Small intestine (tissue), 7 donors: ENCODE measurements at regions not wholly inside any gene's neighbourhood (a gene's known extent, or its start where the extent isn't known, plus 50 kb on each side); places are given as distances from the start of the nearest gene placed in this dataset.

Source experiments
- DNase-seq, 2 donors: peaks; one replicate each; pipeline versions ENCODE4 v3.0.0 to v3.0.0-alpha.2; 2013
- FAIRE-seq: peaks from 2 replicates; lab custom pipeline; 2012; peaks lifted over from hg19 to GRCh38; lab: Jason Lieb, UNC
- H3K27ac ChIP-seq, 3 donors: one replicate each; pipeline ENCODE4 v1.5.1; 2013; ENCODE audit warnings: low read length in 2 of 3, mild to moderate bottlenecking in 2 of 3, control low read depth in 1 of 3, inconsistent platforms in 1 of 3, low read depth in 1 of 3, moderate library complexity in 1 of 3
- H3K27me3 ChIP-seq, 3 donors: one replicate each; pipeline ENCODE4 v1.6.1; 2013; ENCODE audit warnings: low read length in 3 of 3, inconsistent platforms in 1 of 3; ENCODE audit not compliant: control insufficient read depth in 3 of 3, insufficient read depth in 3 of 3
- H3K36me3 ChIP-seq, 3 donors: one replicate each; pipeline ENCODE4 v1.6.1; 2013; ENCODE audit warnings: low read length in 3 of 3, inconsistent platforms in 1 of 3, low read depth in 1 of 3, mild to moderate bottlenecking in 1 of 3, moderate library complexity in 1 of 3; ENCODE audit not compliant: control insufficient read depth in 3 of 3, insufficient read depth in 2 of 3
- H3K4me1 ChIP-seq, 3 donors: one replicate each; pipeline ENCODE4 v1.6.1; 2013; ENCODE audit warnings: low read length in 2 of 3, inconsistent platforms in 1 of 3, low read depth in 1 of 3, mild to moderate bottlenecking in 1 of 3, moderate library complexity in 1 of 3; ENCODE audit not compliant: control insufficient read depth in 3 of 3, insufficient read depth in 2 of 3
- H3K4me3 ChIP-seq, 3 donors: one replicate each; pipeline ENCODE4 v1.5.1; 2013; ENCODE audit warnings: low read length in 3 of 3, control low read depth in 1 of 3, inconsistent platforms in 1 of 3, low read depth in 1 of 3, mild to moderate bottlenecking in 1 of 3, moderate library complexity in 1 of 3
- H3K9me3 ChIP-seq, 2 donors: one replicate each; pipeline ENCODE4 v1.6.1; 2013; ENCODE audit warnings: low read depth in 1 of 2, low read length in 1 of 2; ENCODE audit not compliant: control insufficient read depth in 2 of 2, insufficient read depth in 1 of 2
- WGBS, 3 donors: extraction: QIAGEN DNeasy Blood & Tissue Kit; methylation state at CpG; one replicate each; pipeline ENCODE4 v1.1.7; 2013; 5-methylcytosine and 5-hydroxymethylcytosine counted together
- donor health status: healthy with polysubstance abuse.
- donor health status: control.
- donor health status: control.
- donor health status: Bipolar disorder and iron deficiency.
- donor health status: healthy.

GRCh38 chr6:153840039-153840850 is 198.8 kb upstream of the OPRM1 start:
- H3K27ac ChIP-seq: no peak overlapping the region
- FAIRE-seq (no peak), DNase-seq (no peak)
- H3K4me1 ChIP-seq: no peaks in the 10 kb centered on the region
- no peaks in the 10 kb centered on the region for H3K9me3 ChIP-seq
- H3K36me3 ChIP-seq: no peaks in the 10 kb centered on the region
- H3K27me3 ChIP-seq: no peaks in the 10 kb centered on the region
- 30 to 34% (median 33%) methylated on average over 3 of the region's 3 CpGs for WGBS, 3 donors
- H3K4me3 ChIP-seq: no peak overlapping the region

- DNase-seq: no peak
- no peak for FAIRE-seq
- Histone ChIP-seq H3K4me3 (no peak overlapping the region), H3K36me3 (no peaks in the 10 kb centered on the region), H3K27me3 (no peaks in the 10 kb centered on the region), H3K27ac (no peak overlapping the region), H3K4me1 (peaks cover 0 to 6% (median 0%) of the 10 kb centered on the region in 3 donors), H3K9me3 (no peaks in the 10 kb centered on the region)
- WGBS, 3 donors: 84 to 95% (median 92%) methylated on average over 9 of the region's 9 CpGs
These were observed 206.5 kb upstream of the OPRM1 start for GRCh38 chr6:153832543-153832942.

- no peak overlapping the region for H3K4me3 ChIP-seq
- 66 to 70% (median 67%) methylated on average over 5 of the region's 5 CpGs for WGBS, 3 donors
- no peaks in the 10 kb centered on the region for H3K9me3 ChIP-seq
- no peaks in the 10 kb centered on the region for H3K36me3 ChIP-seq
- no peak overlapping the region for H3K27ac ChIP-seq
- FAIRE-seq (no peak), DNase-seq (peak in 1 of 2 donors; percentile 24)
- H3K27me3 ChIP-seq: no peaks in the 10 kb centered on the region
- peaks cover 0 to 6% (median 0%) of the 10 kb centered on the region in 3 donors for H3K4me1 ChIP-seq
These were observed 207.5 kb upstream of the OPRM1 start for GRCh38 chr6:153831350-153832078.

- Histone ChIP-seq H3K4me1 (peaks cover 0 to 7% (median 3%) of the 10 kb centered on the region in 3 donors), H3K4me3 (no peak overlapping the region), H3K9me3 (peaks cover 0 to 24% of the 10 kb centered on the region in 2 donors), H3K27me3 (no peaks in the 10 kb centered on the region), H3K36me3 (no peaks in the 10 kb centered on the region), H3K27ac (no peak overlapping the region)
- 84 to 89% (median 85%) methylated on average over 3 of the region's 3 CpGs for WGBS, 3 donors
- no peak for DNase-seq
- FAIRE-seq: no peak
These were observed 221.9 kb upstream of the OPRM1 start for GRCh38 chr6:153817173-153817572.

- Histone ChIP-seq H3K4me1 (peaks cover 0 to 7% (median 3%) of the 10 kb centered on the region in 3 donors), H3K27me3 (no peaks in the 10 kb centered on the region), H3K27ac (peak overlapping the region in 1 of 3 donors; percentile 25), H3K36me3 (no peaks in the 10 kb centered on the region), H3K4me3 (no peak overlapping the region), H3K9me3 (peaks cover 0 to 27% of the 10 kb centered on the region in 2 donors)
- peak; percentile 81 to 92 for DNase-seq
- peak; percentile 39 for FAIRE-seq
- 10 to 39% (median 27%) methylated on average over 3 of the region's 3 CpGs for WGBS, 3 donors
These were observed 222.7 kb upstream of the OPRM1 start for GRCh38 chr6:153816366-153816765.

- FAIRE-seq (no peak), DNase-seq (no peak)
- Histone ChIP-seq H3K27ac (no peak overlapping the region), H3K27me3 (no peaks in the 10 kb centered on the region), H3K4me1 (peaks cover 0 to 7% (median 3%) of the 10 kb centered on the region in 3 donors), H3K9me3 (peaks cover 0 to 27% of the 10 kb centered on the region in 2 donors), H3K4me3 (no peak overlapping the region), H3K36me3 (no peaks in the 10 kb centered on the region)
- 35 to 83% (median 65%) methylated on average over 1 of the region's 1 CpG for WGBS, 3 donors
These were observed 224.9 kb upstream of the OPRM1 start for GRCh38 chr6:153814136-153814535.

- Histone ChIP-seq H3K9me3 (no peaks in the 10 kb centered on the region), H3K4me3 (no peak overlapping the region), H3K27me3 (no peaks in the 10 kb centered on the region), H3K27ac (no peak overlapping the region), H3K4me1 (peaks cover 0 to 1% (median 0%) of the 10 kb centered on the region in 3 donors), H3K36me3 (no peaks in the 10 kb centered on the region)
- 66 to 69% (median 68%) methylated on average over 5 of the region's 5 CpGs for WGBS, 3 donors
- DNase-seq (no peak), FAIRE-seq (no peak)
These were observed 234.2 kb upstream of the OPRM1 start for GRCh38 chr6:153804755-153805330.

GRCh38 chr6:153801917-153802316 is 237.1 kb upstream of the OPRM1 start:
- 15 to 58% (median 33%) methylated on average over 2 of the region's 2 CpGs for WGBS, 3 donors
- DNase-seq (peak; percentile 20 to 37), FAIRE-seq (no peak)
- Histone ChIP-seq H3K4me1 (peaks cover 0 to 1% (median 0%) of the 10 kb centered on the region in 3 donors), H3K36me3 (no peaks in the 10 kb centered on the region), H3K4me3 (no peak overlapping the region), H3K27me3 (no peaks in the 10 kb centered on the region), H3K9me3 (no peaks in the 10 kb centered on the region), H3K27ac (no peak overlapping the region)
